ENCODE measurements at regions not wholly inside any gene's neighbourhood (a gene's known extent, or its start where the extent isn't known, plus 50 kb on each side); places are given as distances from the start of the nearest gene placed in this dataset.

DNA sequence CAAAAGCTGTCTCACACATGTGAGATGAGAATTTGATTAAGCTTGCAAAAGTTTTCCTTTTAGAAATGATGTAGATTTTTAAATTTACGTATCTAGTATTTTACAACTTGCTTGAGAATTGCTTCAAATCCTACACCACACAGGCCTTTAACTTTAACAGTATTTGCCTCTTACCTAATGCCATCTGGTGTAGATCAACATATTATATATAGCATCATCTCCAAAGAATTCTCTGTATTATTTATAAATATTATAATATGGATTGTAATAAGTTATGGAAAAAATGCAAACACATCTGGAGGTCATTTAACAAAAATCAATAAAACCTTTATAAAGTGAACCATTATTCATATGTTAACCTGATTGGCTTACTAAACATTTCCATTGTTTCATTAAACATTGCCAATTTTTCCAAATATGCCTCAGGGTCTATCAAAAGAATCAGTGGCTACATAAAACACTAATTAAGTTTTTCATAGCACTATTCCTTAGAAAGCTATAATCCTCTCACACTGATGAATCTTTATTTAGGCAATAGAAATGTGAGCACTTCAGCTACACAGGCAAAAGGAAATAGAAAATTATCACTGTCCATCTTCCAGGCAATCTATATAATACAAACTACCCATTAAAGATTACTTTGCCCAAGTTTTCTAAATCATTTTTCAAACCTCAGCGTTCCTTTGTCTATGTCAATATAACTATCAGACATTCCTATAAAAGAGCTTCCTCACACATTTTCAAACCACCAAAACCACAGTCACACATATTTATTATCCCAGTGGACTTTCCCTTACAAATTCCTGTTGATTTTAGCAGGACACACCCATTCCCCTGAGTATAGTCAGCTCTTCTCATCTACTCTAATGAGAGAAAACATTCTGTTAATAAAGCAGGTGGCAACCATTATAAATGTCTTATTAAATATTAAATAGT, 83.5 kb upstream of the INTU start:
- no peak for DNase-seq (ENCODE audit: low spot score in 2 of 2, unreplicated experiment in 2 of 2)
- H3K4me1 Mint-ChIP-seq, result no peaks in the 10 kb centered on the region
- peaks cover 2% of the 10 kb centered on the region for H3K36me3 Mint-ChIP-seq
- H3K9me3 Mint-ChIP-seq, result peaks cover 7% of the 10 kb centered on the region
- no peak overlapping the region for H3K4me3 Mint-ChIP-seq
- H3K27ac Mint-ChIP-seq, result no peak overlapping the region
- TF ChIP-seq, protein P1, sequence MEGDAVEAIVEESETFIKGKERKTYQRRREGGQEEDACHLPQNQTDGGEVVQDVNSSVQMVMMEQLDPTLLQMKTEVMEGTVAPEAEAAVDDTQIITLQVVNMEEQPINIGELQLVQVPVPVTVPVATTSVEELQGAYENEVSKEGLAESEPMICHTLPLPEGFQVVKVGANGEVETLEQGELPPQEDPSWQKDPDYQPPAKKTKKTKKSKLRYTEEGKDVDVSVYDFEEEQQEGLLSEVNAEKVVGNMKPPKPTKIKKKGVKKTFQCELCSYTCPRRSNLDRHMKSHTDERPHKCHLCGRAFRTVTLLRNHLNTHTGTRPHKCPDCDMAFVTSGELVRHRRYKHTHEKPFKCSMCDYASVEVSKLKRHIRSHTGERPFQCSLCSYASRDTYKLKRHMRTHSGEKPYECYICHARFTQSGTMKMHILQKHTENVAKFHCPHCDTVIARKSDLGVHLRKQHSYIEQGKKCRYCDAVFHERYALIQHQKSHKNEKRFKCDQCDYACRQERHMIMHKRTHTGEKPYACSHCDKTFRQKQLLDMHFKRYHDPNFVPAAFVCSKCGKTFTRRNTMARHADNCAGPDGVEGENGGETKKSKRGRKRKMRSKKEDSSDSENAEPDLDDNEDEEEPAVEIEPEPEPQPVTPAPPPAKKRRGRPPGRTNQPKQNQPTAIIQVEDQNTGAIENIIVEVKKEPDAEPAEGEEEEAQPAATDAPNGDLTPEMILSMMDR (IDR thresholded peaks at IDR 0.05; ENCODE audit: unreplicated experiment), result no peak
- H3K27me3 Mint-ChIP-seq (ENCODE audit: low read depth), result no peaks in the 10 kb centered on the region

GRCh38 chr4:127555106-127555505, 77.7 kb upstream of the INTU start:
- H3K4me3 Mint-ChIP-seq, result no peak overlapping the region
- no peak overlapping the region for H3K27ac Mint-ChIP-seq
- peaks cover 2% of the 10 kb centered on the region for H3K36me3 Mint-ChIP-seq
- H3K4me1 Mint-ChIP-seq, result no peaks in the 10 kb centered on the region
- H3K27me3 Mint-ChIP-seq (ENCODE audit: low read depth), result no peaks in the 10 kb centered on the region
- DNase-seq (ENCODE audit: low spot score in 2 of 2, unreplicated experiment in 2 of 2), result no peak
- TF ChIP-seq, protein P1 (IDR thresholded peaks at IDR 0.05; ENCODE audit: unreplicated experiment), result no peak
- H3K9me3 Mint-ChIP-seq, result peaks cover 7% of the 10 kb centered on the region

GRCh38 chr4:127558088-127558487, 74.7 kb upstream of the INTU start:
- H3K4me1 Mint-ChIP-seq, result no peaks in the 10 kb centered on the region
- no peaks in the 10 kb centered on the region for H3K9me3 Mint-ChIP-seq
- no peaks in the 10 kb centered on the region for H3K27me3 Mint-ChIP-seq (ENCODE audit: low read depth)
- TF ChIP-seq, protein P1 (IDR thresholded peaks at IDR 0.05; ENCODE audit: unreplicated experiment), result no peak
- no peak overlapping the region for H3K27ac Mint-ChIP-seq
- no peaks in the 10 kb centered on the region for H3K36me3 Mint-ChIP-seq
- DNase-seq (ENCODE audit: low spot score in 2 of 2, unreplicated experiment in 2 of 2), result no peak
- H3K4me3 Mint-ChIP-seq, result no peak overlapping the region

DNA sequence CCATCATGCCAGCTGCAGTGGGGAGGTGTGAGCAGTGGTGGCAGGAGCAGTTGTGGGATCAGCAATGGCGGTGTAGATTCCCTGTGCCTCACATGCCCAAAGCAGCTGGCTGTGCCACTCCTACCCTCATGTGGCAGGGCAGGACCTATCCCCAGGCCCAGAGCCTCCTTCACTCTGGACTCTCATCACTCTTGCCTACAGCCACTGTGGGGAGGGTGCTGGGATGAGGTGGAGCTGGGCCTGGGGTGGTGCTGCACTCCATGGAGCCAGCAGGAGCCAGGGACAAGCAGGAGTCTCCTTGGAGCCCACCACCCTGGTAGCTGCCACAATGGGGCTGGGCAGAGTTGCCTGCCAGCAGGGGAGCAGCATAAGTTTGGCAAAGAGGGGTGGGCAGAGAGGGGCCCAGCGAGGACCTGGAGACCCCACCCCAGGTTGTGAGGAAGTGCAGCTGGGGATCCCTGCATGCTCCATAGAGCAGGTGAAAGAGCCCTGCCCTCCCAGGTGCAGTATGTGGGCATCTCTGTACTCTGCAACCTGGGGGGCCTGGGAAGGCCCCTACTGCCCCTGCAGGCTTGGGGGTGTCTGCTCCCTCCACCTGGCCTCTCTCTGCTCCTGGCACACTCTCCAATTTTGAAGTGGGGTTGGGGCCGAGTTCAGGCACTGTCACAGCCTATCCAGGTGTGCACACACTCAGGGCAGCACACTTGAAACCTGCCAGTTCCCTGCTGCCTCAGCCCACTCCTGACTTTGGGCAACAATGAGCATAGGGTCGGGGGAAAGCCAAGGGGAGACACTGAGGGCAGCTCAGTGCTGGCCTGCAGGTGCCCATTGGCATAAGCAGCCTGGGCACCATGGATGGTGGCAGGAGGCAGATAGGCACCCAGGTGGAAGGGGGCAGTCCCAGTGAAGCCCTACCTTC, 74.0 kb upstream of the INTU start:
- DNase-seq (ENCODE audit: low spot score in 2 of 2, unreplicated experiment in 2 of 2), result no peak
- Mint-ChIP-seq H3K9me3 (no peaks in the 10 kb centered on the region), H3K27me3 (ENCODE audit: low read depth) (no peaks in the 10 kb centered on the region), H3K36me3 (no peaks in the 10 kb centered on the region), H3K27ac (no peak overlapping the region), H3K4me1 (no peaks in the 10 kb centered on the region), H3K4me3 (no peak overlapping the region)
- TF ChIP-seq, protein P1 (IDR thresholded peaks at IDR 0.05; ENCODE audit: unreplicated experiment), result no peak

DNA sequence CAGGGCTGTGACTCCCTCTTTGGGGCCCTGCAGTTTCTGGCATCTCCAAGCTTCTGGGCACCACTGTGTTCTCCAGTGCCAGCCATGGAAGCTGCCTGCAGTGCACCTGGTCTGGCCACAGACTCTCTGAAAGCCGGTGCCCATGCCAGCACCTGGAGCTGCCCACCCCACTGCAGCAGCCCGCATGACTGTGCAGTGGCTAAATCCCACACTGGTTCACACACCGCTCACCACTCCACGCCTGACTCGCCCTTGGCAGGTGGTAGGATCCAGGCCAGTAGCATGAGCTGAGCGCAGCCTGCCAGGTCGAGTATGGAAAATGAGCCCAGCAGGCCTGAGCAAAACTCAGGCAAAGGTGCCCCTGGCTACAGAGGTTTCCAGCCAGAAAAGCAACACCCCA, 72.8 kb upstream of the INTU start:
- no peak overlapping the region for H3K4me3 Mint-ChIP-seq
- H3K36me3 Mint-ChIP-seq, result no peaks in the 10 kb centered on the region
- no peak overlapping the region for H3K27ac Mint-ChIP-seq
- no peaks in the 10 kb centered on the region for H3K4me1 Mint-ChIP-seq
- no peaks in the 10 kb centered on the region for H3K27me3 Mint-ChIP-seq (ENCODE audit: low read depth)
- DNase-seq (ENCODE audit: low spot score in 2 of 2, unreplicated experiment in 2 of 2), result no peak
- H3K9me3 Mint-ChIP-seq, result no peaks in the 10 kb centered on the region
- TF ChIP-seq, protein P1 (IDR thresholded peaks at IDR 0.05; ENCODE audit: unreplicated experiment), result no peak
